KMS-11 (cell line): ENCODE measurements at regions not wholly inside any gene's neighbourhood (a gene's known extent, or its start where the extent isn't known, plus 50 kb on each side); places are given as distances from the start of the nearest gene placed in this dataset.

Source experiments
- H2AFZ ChIP-seq: fragments of 200-600 bp; sonication (generic); 2 replicates; pipeline ENCODE4 v1.6.1; 2016; ENCODE audit warnings: antibody characterized with exemption, mixed run types, low read depth
- H3K27ac ChIP-seq: fragments of 200-600 bp; sonication (generic); 2 replicates; pipeline ENCODE4 v1.6.1; 2016; ENCODE audit warnings: mild to moderate bottlenecking, mixed run types
- H3K27me3 ChIP-seq: fragments of 200-600 bp; sonication (generic); 2 replicates; pipeline ENCODE4 v1.6.1; 2017; ENCODE audit warnings: mild to moderate bottlenecking, low read depth, mixed run types, moderate library complexity; ENCODE audit not compliant: insufficient read depth
- H3K36me3 ChIP-seq: fragments of 200-600 bp; sonication (generic); 2 replicates; pipeline ENCODE4 v1.6.1; 2017; ENCODE audit warnings: mild to moderate bottlenecking, mixed run types; ENCODE audit not compliant: insufficient read depth
- H3K4me1 ChIP-seq: fragments of 200-600 bp; sonication (generic); 2 replicates; pipeline ENCODE4 v1.6.1; 2016; ENCODE audit warnings: mild to moderate bottlenecking, low read depth, mixed run types; ENCODE audit not compliant: poor library complexity, severe bottlenecking
- H3K4me2 ChIP-seq: fragments of 200-600 bp; sonication (generic); 2 replicates; pipeline ENCODE4 v1.7.0; 2016; ENCODE audit warnings: mild to moderate bottlenecking, mixed run types
- H3K4me3 ChIP-seq: fragments of 200-600 bp; sonication (generic); IDR thresholded peaks from 2 replicates; pipeline ENCODE4 v1.6.1; 2017; ENCODE audit warnings: low read depth, low read length, mixed read lengths; ENCODE audit not compliant: insufficient read depth
- H3K79me2 ChIP-seq: fragments of 200-600 bp; sonication (generic); 2 replicates; pipeline ENCODE4 v1.6.1; 2016; ENCODE audit warnings: low read depth, mixed run types; ENCODE audit not compliant: insufficient read depth
- H3K9ac ChIP-seq: fragments of 200-600 bp; sonication (generic); 2 replicates; pipeline ENCODE4 v1.6.1; 2016; ENCODE audit warnings: mild to moderate bottlenecking, mixed run types
- H4K20me1 ChIP-seq: fragments of 200-600 bp; sonication (generic); 2 replicates; pipeline ENCODE4 v1.6.1; 2016; ENCODE audit warnings: mild to moderate bottlenecking, mixed run types; ENCODE audit not compliant: insufficient read depth
- TF ChIP-seq, protein P1 (sequence below): fragments of 200-600 bp; sonication (generic); conservative IDR thresholded peaks from 2 replicates; pipeline ENCODE4 v1.6.1; 2017; ENCODE audit warnings: low read depth, mild to moderate bottlenecking, antibody characterized with exemption, low read length, moderate library complexity, mixed read lengths

GRCh38 chr4:167642250-167642649 lies 408.0 kb upstream of the SPOCK3 start:
- H3K79me2 ChIP-seq: no peaks in the 10 kb centered on the region
- no peak overlapping the region for H3K4me3 ChIP-seq
- H3K27me3 ChIP-seq: no peaks in the 10 kb centered on the region
- H4K20me1 ChIP-seq: no peaks in the 10 kb centered on the region
- TF ChIP-seq, protein P1, sequence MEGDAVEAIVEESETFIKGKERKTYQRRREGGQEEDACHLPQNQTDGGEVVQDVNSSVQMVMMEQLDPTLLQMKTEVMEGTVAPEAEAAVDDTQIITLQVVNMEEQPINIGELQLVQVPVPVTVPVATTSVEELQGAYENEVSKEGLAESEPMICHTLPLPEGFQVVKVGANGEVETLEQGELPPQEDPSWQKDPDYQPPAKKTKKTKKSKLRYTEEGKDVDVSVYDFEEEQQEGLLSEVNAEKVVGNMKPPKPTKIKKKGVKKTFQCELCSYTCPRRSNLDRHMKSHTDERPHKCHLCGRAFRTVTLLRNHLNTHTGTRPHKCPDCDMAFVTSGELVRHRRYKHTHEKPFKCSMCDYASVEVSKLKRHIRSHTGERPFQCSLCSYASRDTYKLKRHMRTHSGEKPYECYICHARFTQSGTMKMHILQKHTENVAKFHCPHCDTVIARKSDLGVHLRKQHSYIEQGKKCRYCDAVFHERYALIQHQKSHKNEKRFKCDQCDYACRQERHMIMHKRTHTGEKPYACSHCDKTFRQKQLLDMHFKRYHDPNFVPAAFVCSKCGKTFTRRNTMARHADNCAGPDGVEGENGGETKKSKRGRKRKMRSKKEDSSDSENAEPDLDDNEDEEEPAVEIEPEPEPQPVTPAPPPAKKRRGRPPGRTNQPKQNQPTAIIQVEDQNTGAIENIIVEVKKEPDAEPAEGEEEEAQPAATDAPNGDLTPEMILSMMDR: no peak
- no peaks in the 10 kb centered on the region for H3K36me3 ChIP-seq
- H3K9ac ChIP-seq: no peak overlapping the region
- H2AFZ ChIP-seq: no peak overlapping the region
- H3K4me2 ChIP-seq: no peak overlapping the region
- no peaks in the 10 kb centered on the region for H3K4me1 ChIP-seq
- no peak overlapping the region for H3K27ac ChIP-seq

DNA sequence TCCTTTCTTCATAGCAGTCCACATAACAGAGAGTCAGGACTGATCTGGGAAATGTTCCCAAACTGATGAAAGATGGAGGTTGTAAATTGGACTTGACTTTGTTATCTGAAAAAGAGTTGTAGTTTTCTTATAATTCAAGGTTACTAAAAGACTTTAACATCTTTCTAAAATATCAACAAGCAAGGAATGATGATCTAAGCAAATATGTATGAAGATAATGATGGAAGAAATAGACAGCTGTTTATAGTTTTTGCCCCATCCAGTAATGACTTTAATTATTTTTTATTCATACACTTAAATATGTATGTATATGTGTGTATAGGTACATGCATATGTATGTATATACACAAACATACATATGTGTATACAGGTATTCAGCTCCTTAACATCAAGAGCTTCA lies 411.1 kb upstream of the SPOCK3 start:
- no peak overlapping the region for H3K9ac ChIP-seq
- H2AFZ ChIP-seq: no peak overlapping the region
- no peaks in the 10 kb centered on the region for H4K20me1 ChIP-seq
- H3K4me2 ChIP-seq: no peak overlapping the region
- H3K79me2 ChIP-seq: no peaks in the 10 kb centered on the region
- H3K27ac ChIP-seq: no peak overlapping the region
- no peaks in the 10 kb centered on the region for H3K36me3 ChIP-seq
- TF ChIP-seq, protein P1: no peak
- H3K27me3 ChIP-seq: no peaks in the 10 kb centered on the region
- H3K4me3 ChIP-seq: no peak overlapping the region
- H3K4me1 ChIP-seq: no peaks in the 10 kb centered on the region

- no peaks in the 10 kb centered on the region for H3K27me3 ChIP-seq
- TF ChIP-seq, protein P1: no peak
Measured at GRCh38 chr4:167652267-167652666, 418.0 kb upstream of the SPOCK3 start.

GRCh38 chr4:167688660-167689142 lies 403.6 kb upstream of the ANXA10 start:
- Histone ChIP-seq H3K27me3 (no peaks in the 10 kb centered on the region), H3K9ac (peak overlapping the region; percentile 17; the same call in 1 of the 2 replicates), H3K4me1 (no peaks in the 10 kb centered on the region), H4K20me1 (no peaks in the 10 kb centered on the region), H3K36me3 (no peaks in the 10 kb centered on the region), H3K27ac (no peak overlapping the region), H3K79me2 (no peaks in the 10 kb centered on the region), H2AFZ (peak overlapping the region; percentile 42; the same call in 1 of the 2 replicates), H3K4me2 (peak overlapping the region; percentile 8; the same call in 1 of the 2 replicates), H3K4me3 (no peak overlapping the region)
- TF ChIP-seq, protein P1: no peak

More at GRCh38 chr4:167652267-167652666, 418.0 kb upstream of the SPOCK3 start:
- Histone ChIP-seq H2AFZ (no peak overlapping the region), H3K79me2 (no peaks in the 10 kb centered on the region), H3K4me1 (no peaks in the 10 kb centered on the region), H4K20me1 (no peaks in the 10 kb centered on the region), H3K4me2 (no peak overlapping the region), H3K27ac (no peak overlapping the region), H3K4me3 (no peak overlapping the region), H3K9ac (no peak overlapping the region), H3K36me3 (no peaks in the 10 kb centered on the region)
